Osteocyte (in vitro differentiated cells): ENCODE measurements at regions not wholly inside any gene's neighbourhood (a gene's known extent, or its start where the extent isn't known, plus 50 kb on each side); places are given as distances from the start of the nearest gene placed in this dataset.
A peak's percentile ranks its signal among the peaks of the same experiment; 100 is the strongest.

Experiments used
- DNase-seq: peaks from one replicate; pipeline ENCODE4 v3.0.0; 2021; ENCODE audit warnings: mixed read lengths; ENCODE audit not compliant: unreplicated experiment; ENCODE audit errors: extremely low spot score
- H3K27ac Mint-ChIP-seq: one replicate; pipeline ENCODE4 v1.8.0; 2021; ENCODE audit warnings: mild to moderate bottlenecking, mixed read lengths; ENCODE audit not compliant: unreplicated experiment
- H3K27me3 Mint-ChIP-seq: one replicate; pipeline ENCODE4 v1.8.0; 2021; ENCODE audit warnings: mixed read lengths; ENCODE audit not compliant: unreplicated experiment
- H3K36me3 Mint-ChIP-seq: one replicate; pipeline ENCODE4 v1.8.0; 2021; ENCODE audit warnings: mixed read lengths; ENCODE audit not compliant: unreplicated experiment
- H3K4me1 Mint-ChIP-seq: one replicate; pipeline ENCODE4 v1.8.0; 2021; ENCODE audit warnings: mixed read lengths; ENCODE audit not compliant: unreplicated experiment
- H3K4me3 Mint-ChIP-seq: one replicate; pipeline ENCODE4 v1.8.0; 2021; ENCODE audit warnings: mild to moderate bottlenecking, moderate library complexity, mixed read lengths; ENCODE audit not compliant: unreplicated experiment
- H3K9me3 Mint-ChIP-seq: one replicate; pipeline ENCODE4 v1.8.0; 2021; ENCODE audit warnings: mixed read lengths; ENCODE audit not compliant: unreplicated experiment
- CTCF ChIP-seq: fragments of 200-600 bp; sonication (generic); IDR thresholded peaks from 2 replicates; pipeline ENCODE4 v1.5.0; 2021; ENCODE audit warnings: antibody characterized with exemption, mild to moderate bottlenecking, moderate library complexity

- Mint-ChIP-seq H3K9me3 (no peaks in the 10 kb centered on the region), H3K27me3 (no peaks in the 10 kb centered on the region), H3K4me1 (peaks cover 9% of the 10 kb centered on the region), H3K4me3 (no peak overlapping the region), H3K36me3 (no peaks in the 10 kb centered on the region), H3K27ac (no peak overlapping the region)
- DNase-seq: no peak
- peak; percentile 40 for TF ChIP-seq CTCF
These were observed 212.7 kb downstream of the CENPC start for GRCh38 chr4:67332627-67333026.

- TF ChIP-seq CTCF: no peak
- no peaks in the 10 kb centered on the region for H3K36me3 Mint-ChIP-seq
- H3K4me3 Mint-ChIP-seq: no peak overlapping the region
- H3K9me3 Mint-ChIP-seq: no peaks in the 10 kb centered on the region
- H3K27me3 Mint-ChIP-seq: no peaks in the 10 kb centered on the region
- peaks cover 23% of the 10 kb centered on the region for H3K4me1 Mint-ChIP-seq
- DNase-seq: no peak
- no peak overlapping the region for H3K27ac Mint-ChIP-seq
These were observed 216.9 kb downstream of the CENPC start for GRCh38 chr4:67328393-67328792.

- no peak overlapping the region for H3K27ac Mint-ChIP-seq
- H3K4me1 Mint-ChIP-seq: peaks cover 23% of the 10 kb centered on the region
- H3K4me3 Mint-ChIP-seq: no peak overlapping the region
- H3K36me3 Mint-ChIP-seq: no peaks in the 10 kb centered on the region
- H3K9me3 Mint-ChIP-seq: no peaks in the 10 kb centered on the region
- TF ChIP-seq CTCF: no peak
- no peak for DNase-seq
- H3K27me3 Mint-ChIP-seq: no peaks in the 10 kb centered on the region
These were observed 217.4 kb downstream of the CENPC start for GRCh38 chr4:67328018-67328278.

DNA sequence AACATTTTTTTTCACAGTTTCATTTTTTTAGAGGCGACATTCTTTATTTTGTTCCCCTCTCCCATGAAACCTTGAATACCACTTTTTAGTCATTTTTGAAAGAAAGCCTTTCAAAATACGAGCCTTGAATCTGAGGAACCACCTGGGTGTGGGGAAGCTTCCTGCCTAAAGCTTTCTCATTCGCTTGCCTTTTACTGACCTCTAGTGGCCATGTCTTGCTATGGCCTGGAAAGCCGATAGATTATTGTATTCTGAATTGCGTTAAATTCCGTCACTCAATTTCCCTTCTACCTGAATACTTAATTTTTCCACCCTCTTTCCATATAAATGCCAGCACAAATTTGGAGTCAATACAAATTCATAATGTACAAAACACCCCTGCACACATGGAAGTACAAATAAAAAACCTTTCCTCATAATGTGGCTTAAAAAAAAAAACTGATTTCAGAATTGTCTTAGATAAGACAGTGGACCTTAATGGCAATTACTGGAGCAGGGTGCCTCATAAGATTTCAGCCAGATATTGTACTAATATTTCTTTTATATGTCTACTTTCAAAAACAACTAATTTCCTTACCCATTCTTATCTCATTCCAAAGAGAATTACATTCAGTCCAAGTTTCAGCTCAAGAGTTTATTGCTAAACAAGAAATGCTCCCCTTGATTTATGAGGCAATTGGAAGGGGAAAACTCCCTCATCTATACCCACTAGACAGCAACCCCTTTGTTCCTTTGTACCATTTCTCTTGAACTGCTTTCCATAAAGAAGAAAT lies 217.9 kb downstream of the CENPC start:
- Mint-ChIP-seq H3K4me1 (peaks cover 23% of the 10 kb centered on the region), H3K9me3 (peaks cover 4% of the 10 kb centered on the region), H3K27ac (no peak overlapping the region), H3K27me3 (no peaks in the 10 kb centered on the region), H3K36me3 (no peaks in the 10 kb centered on the region), H3K4me3 (no peak overlapping the region)
- TF ChIP-seq CTCF: peak; percentile 94
- no peak for DNase-seq

DNA sequence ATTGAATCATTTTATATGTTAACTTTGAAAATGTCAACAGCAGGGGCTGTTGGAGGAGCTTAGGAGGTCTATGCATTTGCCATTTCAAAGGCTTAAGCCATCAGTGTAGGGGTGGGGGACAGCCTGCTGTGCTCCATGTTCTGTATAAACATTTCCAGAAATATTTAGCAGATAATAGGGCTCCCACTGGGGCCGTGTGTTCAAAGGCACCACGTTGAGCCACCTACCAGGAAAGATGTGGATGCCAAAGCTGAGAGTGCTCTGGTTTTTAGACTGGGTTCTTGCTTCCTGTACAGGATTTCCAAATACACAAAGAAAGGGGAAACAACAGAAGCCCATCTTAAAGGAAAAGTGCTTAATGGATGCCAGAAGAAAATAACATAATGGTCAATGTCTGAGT lies 219.5 kb downstream of the CENPC start:
- no peak for TF ChIP-seq CTCF
- Mint-ChIP-seq H3K27me3 (no peaks in the 10 kb centered on the region), H3K9me3 (peaks cover 4% of the 10 kb centered on the region), H3K36me3 (no peaks in the 10 kb centered on the region), H3K27ac (no peak overlapping the region), H3K4me1 (peaks cover 20% of the 10 kb centered on the region), H3K4me3 (no peak overlapping the region)
- no peak for DNase-seq
